ENCODE measurements at regions not wholly inside any gene's neighbourhood (a gene's known extent, or its start where the extent isn't known, plus 50 kb on each side); places are given as distances from the start of the nearest gene placed in this dataset.

GRCh38 chr13:38618336-38618735 is 68.5 kb upstream of the FREM2 start:
- BruUV-seq (replicated peaks), result no TSS peak
- in situ Hi-C loops (cut with HindIII; ENCODE audit: low pct_unique_long_range_greater_than_20kb, low sequenced_read_pairs) (no loop called here), intact Hi-C loops (cut with micrococcal nuclease; ENCODE audit: unreplicated experiment) (no loop called here)
- Histone ChIP-seq H3K36me3 (ENCODE audit: control insufficient read depth, insufficient read depth, low read length) (no peaks in the 10 kb centered on the region), H3K4me3 (ENCODE audit: low read depth in 2 of 2, low read length in 2 of 2) (no peak overlapping the region), H3K9me3 (ENCODE audit: control insufficient read depth, insufficient read depth, low read depth, low read length) (no peaks in the 10 kb centered on the region), H3K27me3 (ENCODE audit: control insufficient read depth, insufficient read depth, low read length) (no peaks in the 10 kb centered on the region), H3K4me1 (ENCODE audit: control insufficient read depth, insufficient read depth, low read length) (no peaks in the 10 kb centered on the region), H3K27ac (ENCODE audit: low read length) (no peak overlapping the region)
- TF ChIP-seq CTCF (IDR thresholded peaks at IDR 0.05), result no peak
- TF ChIP-seq POLR2AphosphoS5 (IDR thresholded peaks at IDR 0.05; ENCODE audit: low read depth, low read length), result no peak
- no peak for TF ChIP-seq REST (IDR thresholded peaks at IDR 0.05; ENCODE audit: insufficient read depth in 1 of 2, low read depth in 2 of 2, low read length in 1 of 2)
- no peak for TF ChIP-seq SIN3A (IDR thresholded peaks at IDR 0.05; ENCODE audit: borderline replicate concordance, insufficient read depth, low read depth, low read length)
- TF ChIP-seq TCF7L2 (IDR thresholded peaks at IDR 0.05; ENCODE audit: low read depth, low read length), result no peak
- CTCF ChIA-PET, result no interaction called here
- no peak for ATAC-seq
- POLR2A ChIA-PET, result no interaction called here
- no peak for DNase-seq (ENCODE audit: low read depth, low spot score)

- H3K9me3 ChIP-seq (ENCODE audit: control insufficient read depth, insufficient read depth, low read depth, low read length), result no peaks in the 10 kb centered on the region
- no peak for ATAC-seq
- POLR2A ChIA-PET, result no interaction called here
- no TSS peak for BruUV-seq (replicated peaks)
- H3K27ac ChIP-seq (ENCODE audit: low read length), result no peak overlapping the region
- in situ Hi-C loops (cut with HindIII; ENCODE audit: low pct_unique_long_range_greater_than_20kb, low sequenced_read_pairs), result no loop called here
- CTCF ChIA-PET, result no interaction called here
- intact Hi-C loops (cut with micrococcal nuclease; ENCODE audit: unreplicated experiment), result no loop called here
- H3K4me3 ChIP-seq (ENCODE audit: low read depth in 2 of 2, low read length in 2 of 2), result no peak overlapping the region
- H3K4me1 ChIP-seq (ENCODE audit: control insufficient read depth, insufficient read depth, low read length), result no peaks in the 10 kb centered on the region
- TF ChIP-seq TCF7L2 (IDR thresholded peaks at IDR 0.05; ENCODE audit: low read depth, low read length) (no peak), REST (IDR thresholded peaks at IDR 0.05; ENCODE audit: insufficient read depth in 1 of 2, low read depth in 2 of 2, low read length in 1 of 2) (no peak), CTCF (IDR thresholded peaks at IDR 0.05) (no peak), POLR2AphosphoS5 (IDR thresholded peaks at IDR 0.05; ENCODE audit: low read depth, low read length) (no peak), SIN3A (IDR thresholded peaks at IDR 0.05; ENCODE audit: borderline replicate concordance, insufficient read depth, low read depth, low read length) (no peak)
- H3K36me3 ChIP-seq (ENCODE audit: control insufficient read depth, insufficient read depth, low read length), result no peaks in the 10 kb centered on the region
- DNase-seq (ENCODE audit: low read depth, low spot score), result no peak
- no peaks in the 10 kb centered on the region for H3K27me3 ChIP-seq (ENCODE audit: control insufficient read depth, insufficient read depth, low read length)
Measured at GRCh38 chr13:38618881-38619280, 68.0 kb upstream of the FREM2 start.
